ENCODE measurements at regions not wholly inside any gene's neighbourhood (a gene's known extent, or its start where the extent isn't known, plus 50 kb on each side); places are given as distances from the start of the nearest gene placed in this dataset.
A peak's percentile ranks its signal among the peaks of the same experiment; 100 is the strongest.
"Not testable (repeated sequence)": the region's sequence is repeated elsewhere in the genome, so short reads cannot be mapped to it uniquely, and the experiment has no call there.

DNA sequence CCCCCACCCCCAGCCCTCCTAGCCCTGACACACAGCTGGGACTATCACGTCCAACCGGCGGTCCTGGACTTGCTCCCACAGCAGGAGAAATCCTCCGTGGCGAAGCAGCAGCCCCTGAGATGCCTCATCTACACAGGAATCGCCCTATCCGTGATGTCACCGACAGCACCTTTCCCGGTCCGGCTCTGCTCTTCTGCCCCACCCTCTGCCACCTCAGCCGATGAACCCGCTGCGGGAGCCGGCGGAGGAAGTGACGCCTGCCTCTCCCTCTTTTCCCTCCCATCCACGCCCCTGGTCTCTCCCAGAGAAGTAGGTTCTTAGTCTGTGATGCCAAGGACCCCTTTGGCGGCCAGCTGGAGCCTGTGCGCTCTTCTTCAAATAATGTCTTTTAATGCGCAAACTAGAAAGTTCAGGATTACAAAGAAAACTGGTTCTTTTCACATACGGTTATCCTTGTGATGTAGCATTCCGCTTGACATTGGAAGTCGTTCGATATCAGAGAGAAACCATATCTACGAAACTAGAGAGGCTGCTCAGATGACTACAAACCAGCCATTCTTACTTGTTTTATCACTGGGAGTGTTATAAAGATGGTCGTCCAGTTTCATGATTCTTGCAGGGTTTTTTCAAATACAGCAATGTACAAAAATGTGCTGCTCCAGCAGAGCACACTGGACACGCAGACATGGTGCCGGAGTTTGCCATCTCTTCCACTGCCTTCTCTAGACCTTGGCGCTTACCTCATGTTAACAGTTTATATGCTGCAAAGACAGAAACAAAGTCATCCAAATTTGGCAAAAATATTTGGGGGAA lies 120.3 kb downstream of the PPIAL4G start:
- peak overlapping the region in 1 of 4 donors; percentile 76 for H3K27ac ChIP-seq
- peak overlapping the region in 1 of 4 donors; percentile 38 for H3K4me3 ChIP-seq
- in situ Hi-C loops (cut with MboI; ENCODE audit: low pct_ligation_motif_present in 1 of 4, low pct_unique_long_range_greater_than_20kb in 1 of 4, low sequenced_read_pairs in 3 of 4) (no loop called here), intact Hi-C loops (cut with DNase I; ENCODE audit: low total_unique reads) (no loop called here)
- WGBS, 2 donors (ENCODE audit: low coverage in 1 of 2) = 40 to 55% methylated on average over 4 to 29 of the region's 29 CpGs
- TF ChIP-seq EP300 (IDR thresholded peaks at IDR 0.05; ENCODE audit: low read depth) (no peak), POLR2A (IDR thresholded peaks at IDR 0.05) (no peak), POLR2AphosphoS5 (IDR thresholded peaks at IDR 0.05) (peak in 1 of 3 donors; percentile 31)
- TF ChIP-seq, protein P1, sequence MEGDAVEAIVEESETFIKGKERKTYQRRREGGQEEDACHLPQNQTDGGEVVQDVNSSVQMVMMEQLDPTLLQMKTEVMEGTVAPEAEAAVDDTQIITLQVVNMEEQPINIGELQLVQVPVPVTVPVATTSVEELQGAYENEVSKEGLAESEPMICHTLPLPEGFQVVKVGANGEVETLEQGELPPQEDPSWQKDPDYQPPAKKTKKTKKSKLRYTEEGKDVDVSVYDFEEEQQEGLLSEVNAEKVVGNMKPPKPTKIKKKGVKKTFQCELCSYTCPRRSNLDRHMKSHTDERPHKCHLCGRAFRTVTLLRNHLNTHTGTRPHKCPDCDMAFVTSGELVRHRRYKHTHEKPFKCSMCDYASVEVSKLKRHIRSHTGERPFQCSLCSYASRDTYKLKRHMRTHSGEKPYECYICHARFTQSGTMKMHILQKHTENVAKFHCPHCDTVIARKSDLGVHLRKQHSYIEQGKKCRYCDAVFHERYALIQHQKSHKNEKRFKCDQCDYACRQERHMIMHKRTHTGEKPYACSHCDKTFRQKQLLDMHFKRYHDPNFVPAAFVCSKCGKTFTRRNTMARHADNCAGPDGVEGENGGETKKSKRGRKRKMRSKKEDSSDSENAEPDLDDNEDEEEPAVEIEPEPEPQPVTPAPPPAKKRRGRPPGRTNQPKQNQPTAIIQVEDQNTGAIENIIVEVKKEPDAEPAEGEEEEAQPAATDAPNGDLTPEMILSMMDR (IDR thresholded peaks at IDR 0.05) = no peak
- H3K4me1 ChIP-seq = peaks cover 2 to 22% (median 11%) of the 10 kb centered on the region in 4 donors
- H3K9me3 ChIP-seq = no peaks in the 10 kb centered on the region
- DNase-seq = peak; percentile 83
- peaks cover 34% of the 10 kb centered on the region for H3K27me3 ChIP-seq
- H3K36me3 ChIP-seq = no peaks in the 10 kb centered on the region

DNA sequence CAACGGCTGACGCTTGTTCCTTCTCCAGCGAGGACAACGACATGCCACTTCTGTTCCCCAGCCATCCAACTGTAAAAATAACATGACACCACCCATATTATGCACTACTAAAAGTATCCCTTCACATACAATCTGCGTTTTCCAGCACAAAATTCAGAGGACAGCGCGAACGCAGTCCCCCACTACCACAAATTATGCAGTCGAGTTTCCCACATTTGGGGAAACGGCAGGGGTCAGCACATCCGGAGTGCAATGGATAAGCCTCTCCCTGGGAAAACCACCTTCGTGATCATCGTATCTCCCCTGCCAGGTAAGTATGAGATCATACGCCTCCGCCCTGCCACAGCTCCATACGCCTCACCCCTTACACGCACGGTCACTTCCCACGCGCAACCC lies 120.9 kb downstream of the PPIAL4G start:
- in situ Hi-C loops (cut with MboI; ENCODE audit: low pct_ligation_motif_present in 1 of 4, low pct_unique_long_range_greater_than_20kb in 1 of 4, low sequenced_read_pairs in 3 of 4) (no loop called here), intact Hi-C loops (cut with DNase I; ENCODE audit: low total_unique reads) (no loop called here)
- 15 to 40% methylated on average over 2 to 13 of the region's 20 CpGs for WGBS, 2 donors (ENCODE audit: low coverage in 1 of 2)
- DNase-seq = peak; percentile 28
- peaks cover 34% of the 10 kb centered on the region for H3K27me3 ChIP-seq
- H3K4me1 ChIP-seq = peaks cover 2 to 22% (median 11%) of the 10 kb centered on the region in 4 donors
- no peaks in the 10 kb centered on the region for H3K36me3 ChIP-seq
- no peaks in the 10 kb centered on the region for H3K9me3 ChIP-seq
- peak overlapping the region in 1 of 4 donors; percentile 38 for H3K4me3 ChIP-seq
- no peak for TF ChIP-seq EP300 (IDR thresholded peaks at IDR 0.05; ENCODE audit: low read depth)
- TF ChIP-seq POLR2A (IDR thresholded peaks at IDR 0.05) = peak; percentile 3
- no peak for TF ChIP-seq POLR2AphosphoS5 (IDR thresholded peaks at IDR 0.05)
- TF ChIP-seq, protein P1 (IDR thresholded peaks at IDR 0.05) = no peak
- H3K27ac ChIP-seq = peak overlapping the region; percentile 22 to 76 (median 65)

DNA sequence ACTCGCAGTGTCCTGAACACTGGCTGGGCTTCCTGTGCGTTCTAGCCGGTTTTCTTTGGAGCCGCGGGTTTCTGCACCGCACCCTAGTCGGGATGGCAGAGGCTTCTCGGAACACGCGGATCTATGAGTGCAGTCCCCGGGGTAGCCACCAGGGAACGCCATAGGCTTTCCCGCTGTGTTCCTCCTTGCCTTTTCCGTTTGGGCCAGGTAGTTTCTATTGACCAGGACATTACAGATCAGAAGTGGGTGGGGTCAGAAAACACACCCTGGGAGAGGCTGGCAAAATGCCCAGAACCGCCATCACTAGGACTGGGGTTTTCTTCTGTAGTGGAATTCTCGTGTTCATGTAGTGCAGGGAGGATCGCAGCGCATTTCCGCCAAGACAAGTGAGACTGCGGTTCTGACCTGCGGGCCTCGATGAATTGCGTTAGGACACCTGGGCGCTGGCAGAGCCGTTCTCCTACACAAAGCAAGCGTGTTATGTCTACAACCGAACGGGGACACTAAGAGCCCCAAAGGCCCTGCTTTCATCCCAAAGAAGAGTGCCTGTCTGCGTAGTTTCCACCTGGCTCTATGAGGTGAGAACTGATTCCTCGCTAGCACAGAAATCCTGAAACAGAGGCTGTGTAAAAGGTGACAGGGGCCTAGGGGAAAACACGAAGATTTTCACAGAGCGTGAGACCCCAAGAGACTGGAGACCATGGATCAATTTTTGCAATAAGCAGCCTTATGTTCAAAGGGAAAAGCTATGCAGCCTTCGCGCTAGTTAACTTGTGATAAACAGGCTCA lies 121.5 kb downstream of the PPIAL4G start:
- peaks cover 2 to 22% (median 11%) of the 10 kb centered on the region in 4 donors for H3K4me1 ChIP-seq
- peak in 2 of 3 donors; percentile 12 to 37 for TF ChIP-seq POLR2AphosphoS5 (IDR thresholded peaks at IDR 0.05)
- TF ChIP-seq, protein P1 (IDR thresholded peaks at IDR 0.05) = peak; percentile 43 to 90 (median 62)
- peak; percentile 92 for DNase-seq
- intact Hi-C loops (cut with DNase I; ENCODE audit: low total_unique reads); in situ Hi-C loops (cut with MboI; ENCODE audit: low pct_ligation_motif_present in 1 of 4, low pct_unique_long_range_greater_than_20kb in 1 of 4, low sequenced_read_pairs in 3 of 4); H3K36me3 ChIP-seq; H3K9me3 ChIP-seq: not testable (repeated sequence)
- WGBS, 2 donors (ENCODE audit: low coverage in 1 of 2) = 14 to 15% methylated on average over 2 to 34 of the region's 34 CpGs
- peaks cover 34% of the 10 kb centered on the region for H3K27me3 ChIP-seq
- H3K27ac ChIP-seq = peak overlapping the region; percentile 22 to 76 (median 65)
- peak overlapping the region in 2 of 4 donors; percentile 16 to 38 for H3K4me3 ChIP-seq

DNA sequence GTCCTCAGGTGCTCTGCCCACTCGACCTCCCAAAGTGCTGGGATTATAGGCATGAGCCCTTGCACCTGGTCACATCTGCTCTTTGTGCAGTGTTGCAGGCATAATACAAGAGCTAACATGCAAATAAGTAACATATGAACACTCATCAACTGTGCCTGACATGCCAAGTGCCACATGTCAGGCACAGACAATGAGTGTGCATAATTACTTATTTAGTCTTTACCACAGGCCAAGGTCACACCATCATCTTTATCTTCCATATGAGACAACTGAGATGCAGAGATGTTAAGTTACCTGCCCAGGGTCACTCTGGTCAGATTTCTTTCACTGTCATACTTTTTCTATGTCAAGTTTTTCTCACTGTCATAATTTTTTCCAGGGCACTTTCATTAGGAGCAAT lies 126.1 kb downstream of the PPIAL4G start:
- intact Hi-C loops (cut with DNase I; ENCODE audit: low total_unique reads) = no loop called here
- H3K27ac ChIP-seq = no peak overlapping the region
- no peaks in the 10 kb centered on the region for H3K36me3 ChIP-seq
- H3K27me3 ChIP-seq = peaks cover 50% of the 10 kb centered on the region
- TF ChIP-seq POLR2AphosphoS5 (IDR thresholded peaks at IDR 0.05) = no peak
- TF ChIP-seq POLR2A (IDR thresholded peaks at IDR 0.05) = no peak
- TF ChIP-seq EP300 (IDR thresholded peaks at IDR 0.05; ENCODE audit: low read depth) = no peak
- TF ChIP-seq, protein P1 (IDR thresholded peaks at IDR 0.05) = no peak
- no peak overlapping the region for H3K4me3 ChIP-seq
- in situ Hi-C loops (cut with MboI; ENCODE audit: low pct_ligation_motif_present in 1 of 4, low pct_unique_long_range_greater_than_20kb in 1 of 4, low sequenced_read_pairs in 3 of 4) = no loop called here
- WGBS, 2 donors (ENCODE audit: low coverage in 1 of 2) = 93% methylated on average over 1 of the region's 1 CpG; no CpG with 5 or more reads in 1 of the 2 donors
- H3K4me1 ChIP-seq = peaks cover 0 to 14% (median 6%) of the 10 kb centered on the region in 4 donors
- no peaks in the 10 kb centered on the region for H3K9me3 ChIP-seq
- no peak for DNase-seq

All from transverse colon (tissue), 4 donors.